SK-N-SH treated with all-trans-retinoic acid at 6 μM for 48 hours (cell line): ENCODE measurements at regions not wholly inside any gene's neighbourhood (a gene's known extent, or its start where the extent isn't known, plus 50 kb on each side); places are given as distances from the start of the nearest gene placed in this dataset.

Source experiments
- PPARA ChIP-seq: fragments of 250-450 bp; sonication (Bioruptor Pico); IDR thresholded peaks from 2 replicates; pipeline ENCODE4 v1.5.0; 2020; ENCODE audit warnings: mild to moderate bottlenecking, borderline replicate concordance
- RARB ChIP-seq: fragments of 250-450 bp; sonication (Bioruptor Pico); IDR thresholded peaks from 2 replicates; pipeline ENCODE4 v1.8.0; 2021; ENCODE audit warnings: mild to moderate bottlenecking, moderate library complexity
- SNAI2 ChIP-seq: fragments of 250-450 bp; sonication (Bioruptor Pico); IDR thresholded peaks from 2 replicates; pipeline ENCODE4 v1.5.0; 2020; ENCODE audit warnings: mild to moderate bottlenecking, moderate library complexity
- TCF4 ChIP-seq: fragments of 250-450 bp; sonication (Bioruptor Pico); IDR thresholded peaks from 2 replicates; pipeline ENCODE4 v1.8.0; 2021; ENCODE audit warnings: mild to moderate bottlenecking, moderate library complexity, borderline replicate concordance
- TOX ChIP-seq: fragments of 250-450 bp; sonication (Bioruptor Pico); IDR thresholded peaks from 2 replicates; pipeline ENCODE4 v1.8.0; 2021; ENCODE audit warnings: mild to moderate bottlenecking, moderate library complexity, borderline replicate concordance
- TF ChIP-seq, protein P1 (sequence below): fragments of 250-450 bp; sonication (Bioruptor Pico); IDR thresholded peaks from 2 replicates; pipeline ENCODE4 v1.5.0; 2020; ENCODE audit warnings: mild to moderate bottlenecking, moderate library complexity

DNA sequence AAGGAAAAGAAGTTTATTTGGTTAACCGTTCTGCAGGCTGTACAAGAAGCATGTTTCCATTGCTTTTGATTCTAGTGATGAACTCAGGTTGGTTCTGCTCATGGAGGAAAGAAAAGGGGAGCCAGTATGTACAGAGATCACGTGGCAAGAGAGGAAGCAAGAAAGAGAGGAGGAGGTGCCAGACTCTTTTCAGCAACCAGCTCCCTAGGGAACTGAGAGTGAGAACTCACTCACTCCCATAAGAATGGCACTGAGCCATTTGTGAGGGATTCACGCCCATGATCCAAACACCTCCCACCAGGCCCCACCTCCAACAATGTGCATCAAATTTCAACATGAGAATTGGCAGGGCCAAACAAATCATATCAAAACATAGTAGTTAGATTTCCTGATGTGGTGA, 649.1 kb downstream of the EPM2A start:
- no peak for TF ChIP-seq RARB (CRISPR knock-in tag)
- no peak for TF ChIP-seq TOX (CRISPR knock-in tag)
- TF ChIP-seq SNAI2 (CRISPR knock-in tag), result no peak
- no peak for TF ChIP-seq TCF4 (CRISPR knock-in tag)
- no peak for TF ChIP-seq PPARA (CRISPR knock-in tag)
- TF ChIP-seq, protein P1, sequence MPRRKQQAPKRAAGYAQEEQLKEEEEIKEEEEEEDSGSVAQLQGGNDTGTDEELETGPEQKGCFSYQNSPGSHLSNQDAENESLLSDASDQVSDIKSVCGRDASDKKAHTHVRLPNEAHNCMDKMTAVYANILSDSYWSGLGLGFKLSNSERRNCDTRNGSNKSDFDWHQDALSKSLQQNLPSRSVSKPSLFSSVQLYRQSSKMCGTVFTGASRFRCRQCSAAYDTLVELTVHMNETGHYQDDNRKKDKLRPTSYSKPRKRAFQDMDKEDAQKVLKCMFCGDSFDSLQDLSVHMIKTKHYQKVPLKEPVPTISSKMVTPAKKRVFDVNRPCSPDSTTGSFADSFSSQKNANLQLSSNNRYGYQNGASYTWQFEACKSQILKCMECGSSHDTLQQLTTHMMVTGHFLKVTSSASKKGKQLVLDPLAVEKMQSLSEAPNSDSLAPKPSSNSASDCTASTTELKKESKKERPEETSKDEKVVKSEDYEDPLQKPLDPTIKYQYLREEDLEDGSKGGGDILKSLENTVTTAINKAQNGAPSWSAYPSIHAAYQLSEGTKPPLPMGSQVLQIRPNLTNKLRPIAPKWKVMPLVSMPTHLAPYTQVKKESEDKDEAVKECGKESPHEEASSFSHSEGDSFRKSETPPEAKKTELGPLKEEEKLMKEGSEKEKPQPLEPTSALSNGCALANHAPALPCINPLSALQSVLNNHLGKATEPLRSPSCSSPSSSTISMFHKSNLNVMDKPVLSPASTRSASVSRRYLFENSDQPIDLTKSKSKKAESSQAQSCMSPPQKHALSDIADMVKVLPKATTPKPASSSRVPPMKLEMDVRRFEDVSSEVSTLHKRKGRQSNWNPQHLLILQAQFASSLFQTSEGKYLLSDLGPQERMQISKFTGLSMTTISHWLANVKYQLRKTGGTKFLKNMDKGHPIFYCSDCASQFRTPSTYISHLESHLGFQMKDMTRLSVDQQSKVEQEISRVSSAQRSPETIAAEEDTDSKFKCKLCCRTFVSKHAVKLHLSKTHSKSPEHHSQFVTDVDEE (CRISPR knock-in tag), result no peak
